SH-SY5Y (cell line): ENCODE measurements at regions not wholly inside any gene's neighbourhood (a gene's known extent, or its start where the extent isn't known, plus 50 kb on each side); places are given as distances from the start of the nearest gene placed in this dataset.

Source experiments
- GATA2 ChIP-seq: IDR thresholded peaks from 2 replicates; pipeline ENCODE4 v1.6.1; 2011; ENCODE audit warnings: mild to moderate bottlenecking, low read depth, low read length
- GATA3 ChIP-seq: IDR thresholded peaks from 2 replicates; pipeline ENCODE4 v1.6.1; 2011; ENCODE audit warnings: low read depth, mild to moderate bottlenecking, low read length, moderate library complexity

DNA sequence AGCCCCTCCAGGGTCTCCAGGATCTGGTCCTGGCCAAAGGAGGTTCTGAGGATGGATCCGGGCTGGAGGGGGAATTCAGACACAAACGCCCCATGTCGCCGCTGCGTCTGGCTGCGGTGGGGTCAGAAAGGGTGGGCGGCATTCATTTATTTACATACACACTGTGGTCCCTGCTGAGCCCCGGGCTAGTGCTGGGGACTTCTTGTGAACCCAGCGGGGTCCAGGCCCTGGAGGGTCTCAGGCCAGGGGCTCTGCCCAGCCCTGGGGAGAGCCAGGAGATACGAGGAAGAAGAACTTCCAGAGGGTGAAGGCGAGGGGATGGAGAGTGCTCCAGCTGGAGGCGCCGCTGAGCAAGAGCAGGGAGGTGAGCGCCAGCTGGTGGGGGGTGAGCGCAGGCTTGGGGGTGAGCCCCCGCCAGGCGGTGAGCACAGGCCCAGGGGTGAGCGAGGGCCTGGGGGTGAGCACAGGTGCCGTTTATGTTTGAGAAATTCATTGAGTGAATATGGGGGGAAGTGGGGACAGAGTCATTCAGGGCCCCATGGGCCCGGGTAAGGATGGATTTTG is 68.1 kb downstream of the NCOR2 start:
- TF ChIP-seq GATA3 (no peak), GATA2 (no peak)
